ENCODE measurements at regions not wholly inside any gene's neighbourhood (a gene's known extent, or its start where the extent isn't known, plus 50 kb on each side); places are given as distances from the start of the nearest gene placed in this dataset.

DNA sequence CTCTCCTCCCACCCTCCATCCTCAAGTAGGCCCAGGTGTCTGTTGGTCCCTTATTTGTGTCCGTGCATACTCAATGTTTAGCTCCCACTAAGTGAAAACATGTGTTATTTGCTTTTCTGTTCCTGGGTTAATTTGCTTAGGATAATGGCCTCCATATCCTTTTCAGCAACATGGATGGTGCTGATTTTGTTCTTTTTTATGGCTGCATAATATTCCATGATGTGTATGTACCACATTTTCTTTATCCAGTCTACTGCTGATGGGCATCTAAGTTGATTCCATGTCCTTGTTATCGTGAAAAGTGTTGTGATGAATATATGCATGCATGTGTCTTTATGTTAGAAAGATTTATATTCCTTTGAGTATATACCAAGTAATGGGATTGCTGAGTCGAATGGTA, 314.9 kb upstream of the IRAK1BP1 start:
- Histone ChIP-seq H3K4me3 (IDR thresholded peaks at IDR 0.05; ENCODE audit: insufficient read depth, low read depth, low read length) (no peak overlapping the region), H2AFZ (ENCODE audit: low read depth) (no peak overlapping the region), H3K4me1 (ENCODE audit: low read depth, poor library complexity, severe bottlenecking) (no peaks in the 10 kb centered on the region), H3K4me2 (no peak overlapping the region), H4K20me1 (ENCODE audit: insufficient read depth) (no peaks in the 10 kb centered on the region), H3K9ac (no peak overlapping the region), H3K36me3 (ENCODE audit: insufficient read depth) (no peaks in the 10 kb centered on the region), H3K79me2 (ENCODE audit: insufficient read depth, low read depth) (no peaks in the 10 kb centered on the region), H3K27ac (no peak overlapping the region), H3K27me3 (ENCODE audit: insufficient read depth, low read depth) (no peaks in the 10 kb centered on the region)
- no peak for TF ChIP-seq CTCF (conservative IDR thresholded peaks at IDR 0.05; ENCODE audit: low read depth, low read length)

DNA sequence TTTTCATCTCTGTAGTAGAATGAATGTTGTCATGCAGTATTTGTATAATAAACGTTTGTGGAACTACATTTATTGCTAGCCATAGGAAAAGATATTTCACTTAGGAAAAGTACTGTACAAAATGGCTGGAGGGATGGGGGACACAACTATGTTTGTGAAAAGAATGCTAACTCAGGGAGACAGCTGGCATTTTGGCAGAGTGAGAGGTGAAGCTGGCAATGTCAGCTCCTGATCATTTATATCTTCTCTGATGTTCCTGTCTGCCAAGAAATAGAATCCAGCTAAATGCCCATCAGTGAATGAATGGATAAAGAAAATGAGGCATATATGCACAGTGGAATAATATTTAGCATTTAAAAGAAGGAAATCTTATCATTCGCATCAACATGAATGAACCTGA, 313.0 kb upstream of the IRAK1BP1 start:
- Histone ChIP-seq H3K79me2 (ENCODE audit: insufficient read depth, low read depth) (no peaks in the 10 kb centered on the region), H4K20me1 (ENCODE audit: insufficient read depth) (no peaks in the 10 kb centered on the region), H2AFZ (ENCODE audit: low read depth) (no peak overlapping the region), H3K36me3 (ENCODE audit: insufficient read depth) (no peaks in the 10 kb centered on the region), H3K27ac (no peak overlapping the region), H3K9ac (no peak overlapping the region), H3K4me3 (IDR thresholded peaks at IDR 0.05; ENCODE audit: insufficient read depth, low read depth, low read length) (no peak overlapping the region), H3K27me3 (ENCODE audit: insufficient read depth, low read depth) (no peaks in the 10 kb centered on the region), H3K4me2 (no peak overlapping the region), H3K4me1 (ENCODE audit: low read depth, poor library complexity, severe bottlenecking) (no peaks in the 10 kb centered on the region)
- TF ChIP-seq CTCF (conservative IDR thresholded peaks at IDR 0.05; ENCODE audit: low read depth, low read length), result no peak

- H3K27ac ChIP-seq, result no peak overlapping the region
- no peak overlapping the region for H3K4me2 ChIP-seq
- H3K79me2 ChIP-seq (ENCODE audit: insufficient read depth, low read depth), result no peaks in the 10 kb centered on the region
- H3K9ac ChIP-seq, result no peak overlapping the region
- no peak overlapping the region for H2AFZ ChIP-seq (ENCODE audit: low read depth)
- no peaks in the 10 kb centered on the region for H3K4me1 ChIP-seq (ENCODE audit: low read depth, poor library complexity, severe bottlenecking)
- H3K27me3 ChIP-seq (ENCODE audit: insufficient read depth, low read depth), result no peaks in the 10 kb centered on the region
- no peak overlapping the region for H3K4me3 ChIP-seq (IDR thresholded peaks at IDR 0.05; ENCODE audit: insufficient read depth, low read depth, low read length)
- no peak for TF ChIP-seq CTCF (conservative IDR thresholded peaks at IDR 0.05; ENCODE audit: low read depth, low read length)
- no peaks in the 10 kb centered on the region for H3K36me3 ChIP-seq (ENCODE audit: insufficient read depth)
- H4K20me1 ChIP-seq (ENCODE audit: insufficient read depth), result no peaks in the 10 kb centered on the region
Observed at GRCh38 chr6:78559056-78559455, 308.3 kb upstream of the IRAK1BP1 start.

DNA sequence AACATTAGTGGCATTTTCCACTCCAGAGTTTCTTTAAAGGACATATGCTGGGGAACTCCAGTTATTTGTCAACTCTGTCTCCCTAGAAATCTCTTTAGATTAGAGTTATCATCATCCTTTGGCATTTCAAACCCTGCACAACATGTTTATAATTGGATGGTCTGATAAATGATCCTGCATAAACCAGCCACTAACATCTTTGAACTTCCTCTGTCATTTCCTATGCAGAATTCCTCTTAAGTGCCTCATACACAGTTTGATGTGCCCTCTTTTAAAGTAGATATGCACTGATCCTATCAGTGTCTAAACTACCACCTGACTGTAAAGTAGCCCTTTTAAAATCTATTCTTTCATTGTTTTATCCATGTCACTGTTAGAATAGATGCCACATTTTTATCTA, 306.3 kb upstream of the IRAK1BP1 start:
- TF ChIP-seq CTCF (conservative IDR thresholded peaks at IDR 0.05; ENCODE audit: low read depth, low read length), result no peak
- no peaks in the 10 kb centered on the region for H3K79me2 ChIP-seq (ENCODE audit: insufficient read depth, low read depth)

GRCh38 chr6:78565997-78566396, 301.4 kb upstream of the IRAK1BP1 start:
- Histone ChIP-seq H3K4me1 (ENCODE audit: low read depth, poor library complexity, severe bottlenecking) (no peaks in the 10 kb centered on the region), H3K79me2 (ENCODE audit: insufficient read depth, low read depth) (no peaks in the 10 kb centered on the region), H3K9ac (no peak overlapping the region), H3K4me2 (no peak overlapping the region), H3K27ac (no peak overlapping the region), H3K27me3 (ENCODE audit: insufficient read depth, low read depth) (no peaks in the 10 kb centered on the region), H3K36me3 (ENCODE audit: insufficient read depth) (no peaks in the 10 kb centered on the region), H2AFZ (ENCODE audit: low read depth) (no peak overlapping the region), H4K20me1 (ENCODE audit: insufficient read depth) (no peaks in the 10 kb centered on the region), H3K4me3 (IDR thresholded peaks at IDR 0.05; ENCODE audit: insufficient read depth, low read depth, low read length) (no peak overlapping the region)
- no peak for TF ChIP-seq CTCF (conservative IDR thresholded peaks at IDR 0.05; ENCODE audit: low read depth, low read length)

More for the DNA sequence above, 306.3 kb upstream of the IRAK1BP1 start:
- H3K9ac ChIP-seq, result no peak overlapping the region
- no peaks in the 10 kb centered on the region for H4K20me1 ChIP-seq (ENCODE audit: insufficient read depth)
- no peaks in the 10 kb centered on the region for H3K4me1 ChIP-seq (ENCODE audit: low read depth, poor library complexity, severe bottlenecking)
- H2AFZ ChIP-seq (ENCODE audit: low read depth), result no peak overlapping the region
- no peak overlapping the region for H3K4me2 ChIP-seq
- no peaks in the 10 kb centered on the region for H3K36me3 ChIP-seq (ENCODE audit: insufficient read depth)
- H3K27me3 ChIP-seq (ENCODE audit: insufficient read depth, low read depth), result no peaks in the 10 kb centered on the region
- no peak overlapping the region for H3K4me3 ChIP-seq (IDR thresholded peaks at IDR 0.05; ENCODE audit: insufficient read depth, low read depth, low read length)
- no peak overlapping the region for H3K27ac ChIP-seq

All from KMS-11 (cell line).